GM13977 (cell line): ENCODE measurements at regions not wholly inside any gene's neighbourhood (a gene's known extent, or its start where the extent isn't known, plus 50 kb on each side); places are given as distances from the start of the nearest gene placed in this dataset.

Source experiments
- DNase-seq: peaks from one replicate; pipeline ENCODE4 v3.0.0; 2012; ENCODE audit warnings: low spot score
- in situ Hi-C: fragments of 300-500 bp; cut with MboI; formaldehyde crosslinking; loops from one replicate; pipeline ENCODE4 v1.12.0; 2022; ENCODE audit warnings: low sequenced_read_pairs, low pct_unique_long_range_greater_than_20kb, mixed read lengths, inconsistent platforms; ENCODE audit not compliant: unreplicated experiment
- TF ChIP-seq, protein P1 (sequence below): IDR thresholded peaks from 2 replicates; pipeline ENCODE4 v1.5.1; 2012; ENCODE audit warnings: mild to moderate bottlenecking, control low read depth; ENCODE audit not compliant: insufficient read depth; ENCODE audit errors: extremely low read depth, missing control alignments

DNA sequence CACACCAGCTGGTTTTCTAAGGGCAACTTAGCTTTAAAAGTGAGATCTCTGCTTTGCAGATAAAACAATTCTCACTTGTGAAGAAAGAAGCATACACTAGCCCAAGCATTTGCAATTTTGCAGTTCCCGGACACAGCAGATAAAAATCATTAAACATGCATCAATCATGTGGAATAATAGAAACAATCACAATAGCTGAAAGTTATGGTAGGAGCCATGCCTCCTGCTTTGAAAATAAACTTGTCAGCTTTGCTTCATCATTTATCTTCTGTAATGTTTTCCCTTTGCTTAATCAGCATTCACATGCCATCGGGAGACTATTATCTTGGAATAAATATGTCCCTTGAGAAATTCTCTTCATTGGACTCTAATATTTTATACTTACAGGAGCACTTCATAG is 60.3 kb upstream of the DAB2 start:
- TF ChIP-seq, protein P1, sequence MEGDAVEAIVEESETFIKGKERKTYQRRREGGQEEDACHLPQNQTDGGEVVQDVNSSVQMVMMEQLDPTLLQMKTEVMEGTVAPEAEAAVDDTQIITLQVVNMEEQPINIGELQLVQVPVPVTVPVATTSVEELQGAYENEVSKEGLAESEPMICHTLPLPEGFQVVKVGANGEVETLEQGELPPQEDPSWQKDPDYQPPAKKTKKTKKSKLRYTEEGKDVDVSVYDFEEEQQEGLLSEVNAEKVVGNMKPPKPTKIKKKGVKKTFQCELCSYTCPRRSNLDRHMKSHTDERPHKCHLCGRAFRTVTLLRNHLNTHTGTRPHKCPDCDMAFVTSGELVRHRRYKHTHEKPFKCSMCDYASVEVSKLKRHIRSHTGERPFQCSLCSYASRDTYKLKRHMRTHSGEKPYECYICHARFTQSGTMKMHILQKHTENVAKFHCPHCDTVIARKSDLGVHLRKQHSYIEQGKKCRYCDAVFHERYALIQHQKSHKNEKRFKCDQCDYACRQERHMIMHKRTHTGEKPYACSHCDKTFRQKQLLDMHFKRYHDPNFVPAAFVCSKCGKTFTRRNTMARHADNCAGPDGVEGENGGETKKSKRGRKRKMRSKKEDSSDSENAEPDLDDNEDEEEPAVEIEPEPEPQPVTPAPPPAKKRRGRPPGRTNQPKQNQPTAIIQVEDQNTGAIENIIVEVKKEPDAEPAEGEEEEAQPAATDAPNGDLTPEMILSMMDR, result no peak
- in situ Hi-C loops, result no loop called here
- no peak for DNase-seq

DNA sequence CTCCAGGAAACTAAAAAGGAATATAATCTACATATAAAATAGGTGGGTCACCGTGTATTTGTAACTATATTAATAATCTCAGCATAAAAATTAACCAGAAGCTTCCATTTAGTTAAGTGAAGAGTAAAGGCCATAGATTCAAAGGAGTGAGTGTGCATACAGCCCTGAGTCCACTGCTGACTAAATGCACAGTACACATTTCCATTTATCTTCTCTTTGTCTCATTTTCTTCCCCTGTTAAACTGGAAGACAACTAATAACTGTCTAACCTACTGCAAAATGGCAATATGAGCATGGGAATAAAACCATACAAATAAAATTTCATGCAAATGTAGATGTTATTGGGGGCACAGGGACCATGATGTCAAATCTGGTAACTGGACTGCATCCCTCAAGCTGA is 59.9 kb upstream of the DAB2 start:
- TF ChIP-seq, protein P1, result no peak
- DNase-seq, result no peak
- in situ Hi-C loops, result no loop called here

DNA sequence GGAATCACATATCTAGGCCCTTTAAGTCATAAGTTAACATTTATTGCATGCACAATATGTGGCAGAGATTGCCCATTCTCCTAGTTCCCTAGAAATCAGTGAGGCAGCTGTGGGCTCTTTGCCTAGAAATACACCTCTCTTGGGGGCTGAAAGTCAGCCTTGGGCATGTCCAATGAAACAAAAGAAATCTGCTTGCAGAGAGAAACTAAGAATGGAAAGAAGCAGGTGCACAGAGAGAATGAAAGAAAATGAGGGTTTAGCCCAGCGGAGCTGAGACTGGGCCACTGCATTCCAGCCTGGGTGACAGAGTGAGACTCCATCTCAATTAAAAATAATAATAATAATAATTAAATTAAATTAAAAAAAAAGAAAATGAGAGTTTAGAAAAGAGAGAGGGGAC is 57.3 kb upstream of the DAB2 start:
- no peak for DNase-seq
- TF ChIP-seq, protein P1, result no peak
- in situ Hi-C loops, result no loop called here

DNA sequence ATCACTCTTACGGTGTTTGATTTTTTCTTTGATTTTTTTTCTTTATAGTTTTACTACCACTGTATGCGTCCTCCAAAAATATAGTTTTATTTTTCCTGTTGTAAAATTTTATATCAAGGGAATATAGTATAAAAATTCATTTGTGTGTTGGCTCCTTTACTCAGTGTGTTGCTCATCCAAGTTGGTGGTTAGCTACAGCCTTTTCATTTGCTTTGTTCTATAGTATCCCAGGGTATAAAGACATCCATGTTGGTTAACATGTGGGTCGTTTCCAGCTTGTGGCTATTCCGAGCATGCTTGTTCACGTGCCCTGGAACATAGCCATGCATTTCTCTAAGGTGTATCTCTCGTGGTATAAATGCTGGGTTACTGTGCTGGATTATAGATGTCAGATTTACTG is 54.8 kb upstream of the DAB2 start:
- in situ Hi-C loops, result no loop called here
- DNase-seq, result no peak
- TF ChIP-seq, protein P1, result no peak

DNA sequence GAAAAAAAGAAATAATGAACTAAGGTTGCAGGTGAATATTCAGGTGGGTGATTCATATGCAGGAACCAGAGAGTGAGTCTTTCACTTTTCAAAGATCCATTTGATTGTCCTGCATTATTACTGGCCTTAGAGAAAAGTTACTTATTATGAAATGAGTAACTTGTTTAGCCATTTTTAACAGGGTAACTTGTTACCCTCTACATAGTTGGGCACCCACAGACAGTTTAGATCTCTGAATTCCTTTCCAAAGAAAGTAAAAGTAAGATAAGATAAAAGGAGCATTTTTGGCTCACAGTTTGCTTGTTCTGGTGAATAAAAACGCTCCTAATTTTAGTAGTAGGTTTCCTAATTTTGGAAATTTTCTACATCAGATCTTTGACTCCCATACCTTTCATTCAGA is 54.1 kb upstream of the DAB2 start:
- in situ Hi-C loops, result no loop called here
- TF ChIP-seq, protein P1, result no peak
- DNase-seq, result no peak

DNA sequence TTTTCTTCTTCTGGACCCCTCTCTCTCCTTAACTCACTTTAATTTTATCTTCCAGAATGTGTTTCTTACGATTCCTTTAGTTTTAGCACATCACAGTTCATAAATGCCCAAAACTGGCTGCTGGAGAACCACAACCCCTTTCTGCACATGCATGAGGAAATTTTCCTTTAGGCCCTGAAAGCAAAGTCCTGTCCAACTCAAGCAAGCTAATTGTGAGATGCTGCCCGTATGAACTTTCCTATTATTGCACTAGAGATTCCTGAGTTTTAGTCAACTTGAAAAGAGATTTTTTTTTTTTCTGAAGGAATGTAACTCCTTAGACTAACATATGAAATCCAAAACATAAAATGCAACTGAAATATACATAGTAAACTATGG is 52.1 kb upstream of the DAB2 start:
- TF ChIP-seq, protein P1, result no peak
- DNase-seq, result no peak

DNA sequence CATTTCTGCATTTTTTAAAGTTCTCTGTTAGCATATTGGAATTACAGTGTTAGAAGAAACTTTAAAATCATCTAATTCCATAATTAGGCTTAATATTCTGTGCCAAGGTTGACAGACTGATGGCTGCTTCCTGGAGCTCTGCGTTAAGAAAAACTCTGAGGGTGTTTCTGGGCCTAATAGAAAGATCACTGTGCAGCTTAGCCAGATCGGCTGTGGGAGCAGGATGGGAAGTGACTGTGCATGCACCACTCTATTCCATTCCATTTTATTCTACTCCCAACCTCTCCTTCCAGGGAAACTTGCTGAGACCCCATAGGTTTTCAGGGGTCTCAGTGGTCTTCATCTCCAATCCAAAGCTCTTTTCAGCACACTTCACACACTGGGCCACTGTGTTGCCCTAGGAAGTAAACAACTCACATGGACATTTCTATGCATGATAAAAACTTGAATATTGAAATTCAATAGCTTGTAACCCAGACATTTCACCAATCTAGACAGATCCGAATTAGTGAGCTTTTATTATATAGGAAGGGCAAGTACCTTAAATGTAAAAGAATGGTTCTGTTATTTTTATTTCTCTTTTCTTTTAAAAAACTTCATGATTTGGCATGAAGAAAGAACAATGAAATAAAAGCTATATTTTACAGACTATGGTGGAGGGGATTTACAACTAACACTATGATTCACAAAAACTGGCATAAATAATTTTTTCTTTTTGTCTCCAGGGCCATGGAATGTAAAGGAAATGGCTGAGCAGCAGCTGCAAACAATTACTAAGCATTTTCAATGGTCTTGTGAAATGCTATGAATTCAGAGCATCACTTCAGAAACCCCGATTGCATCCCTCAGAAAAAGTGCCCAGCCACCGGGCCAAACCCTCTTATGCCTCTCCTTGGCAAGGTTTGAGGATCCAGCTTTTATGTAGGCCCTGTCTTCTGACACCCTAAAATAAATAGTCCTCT is 51.4 kb upstream of the DAB2 start:
- in situ Hi-C loops, result no loop called here
- no peak for DNase-seq
- TF ChIP-seq, protein P1, result no peak

More for the DNA sequence above, 52.1 kb upstream of the DAB2 start:
- in situ Hi-C loops, result no loop called here
